ENCODE measurements at regions not wholly inside any gene's neighbourhood (a gene's known extent, or its start where the extent isn't known, plus 50 kb on each side); places are given as distances from the start of the nearest gene placed in this dataset.

GRCh38 chr2:111246620-111247061, 125.9 kb downstream of the BCL2L11 start:
- no peak for FAIRE-seq
- Histone ChIP-seq H3K23me2 (ENCODE audit: low read depth, low read length) (peaks cover 2% of the 10 kb centered on the region; the same call in 1 of the 2 replicates), H3K27ac (ENCODE audit: low read depth, low read length) (no peak overlapping the region), H4K5ac (ENCODE audit: insufficient read length, low read depth, low read length) (no peak overlapping the region), H2BK15ac (ENCODE audit: low read length) (no peak overlapping the region), H2BK12ac (ENCODE audit: low read depth, low read length) (no peak overlapping the region), H3K79me2 (ENCODE audit: control insufficient read depth in 1 of 2, insufficient read depth in 2 of 2, low read length in 2 of 2) (no peaks in the 10 kb centered on the region), H3K9ac (replicated peaks in 1 of 4; ENCODE audit: extremely low read depth in 1 of 4, low read depth in 3 of 4, low read length in 3 of 4) (no peak overlapping the region), H2AK5ac (ENCODE audit: low read depth, low read length) (no peak overlapping the region), H3K23ac (ENCODE audit: insufficient read length) (no peak overlapping the region), H3K56ac (replicated peaks; ENCODE audit: insufficient read length, low read depth, low read length) (no peak overlapping the region), H3K4me1 (replicated peaks in 1 of 4; ENCODE audit: control insufficient read depth in 3 of 4, insufficient read depth in 4 of 4, low read length in 3 of 4) (no peaks in the 10 kb centered on the region), H2AFZ (ENCODE audit: low read length) (no peak overlapping the region), H3K36me3 (ENCODE audit: control insufficient read depth in 2 of 4, insufficient read depth in 4 of 4, low read length in 3 of 4) (no peaks in the 10 kb centered on the region), H3K27me3 (replicated peaks in 1 of 4; ENCODE audit: control insufficient read depth in 3 of 4, extremely low read depth in 1 of 4, insufficient read depth in 3 of 4, low read length in 3 of 4) (no peaks in the 10 kb centered on the region), H2BK20ac (ENCODE audit: low read length) (no peak overlapping the region), H4K91ac (replicated peaks; ENCODE audit: insufficient read length, low read length) (no peak overlapping the region), H4K8ac (ENCODE audit: extremely low read depth, insufficient read depth, low read length) (no peak overlapping the region), H3K18ac (ENCODE audit: extremely low read depth, low read length) (no peak overlapping the region), H3K14ac (ENCODE audit: insufficient read length) (no peak overlapping the region), H2BK120ac (replicated peaks; ENCODE audit: low read depth, low read length) (no peak overlapping the region), H3K4me3 (ENCODE audit: extremely low read depth in 1 of 4, insufficient read depth in 2 of 4, low read depth in 3 of 4, low read length in 4 of 4) (no peak overlapping the region), H3K9me3 (ENCODE audit: insufficient read depth in 2 of 2, low read depth in 1 of 2, low read length in 1 of 2) (peaks cover 0 to 4% of the 10 kb centered on the region in 2 experiments; a peak in 1 of 4 replicates), H3K79me1 (ENCODE audit: low read depth, low read length) (no peaks in the 10 kb centered on the region; the same call in 1 of the 2 replicates), H4K20me1 (replicated peaks in 1 of 2; ENCODE audit: control insufficient read depth in 1 of 2, insufficient read depth in 2 of 2, low read length in 2 of 2) (peaks cover 0 to 1% of the 10 kb centered on the region in 2 experiments), H3K4me2 (ENCODE audit: insufficient read depth in 1 of 2, low read depth in 2 of 2, low read length in 2 of 2) (no peak overlapping the region), H2BK5ac (ENCODE audit: low read depth, low read length) (no peak overlapping the region), H3K4ac (replicated peaks; ENCODE audit: insufficient read length, low read depth, low read length) (no peak overlapping the region)
- TF ChIP-seq CEBPB (IDR thresholded peaks at IDR 0.05; ENCODE audit: low read depth, low read length) (no peak), KDM5A (IDR thresholded peaks at IDR 0.05; ENCODE audit: low read length) (no peak), HDAC6 (IDR thresholded peaks at IDR 0.05; ENCODE audit: low read depth, low read length) (no peak), RXRA (IDR thresholded peaks at IDR 0.05; ENCODE audit: insufficient read depth, low read depth, low read length) (no peak), SAP30 (IDR thresholded peaks at IDR 0.05; ENCODE audit: insufficient read depth, insufficient replicate concordance, low read length) (no peak), POLR2AphosphoS5 (IDR thresholded peaks at IDR 0.05; ENCODE audit: low read depth, low read length) (no peak), CBX8 (IDR thresholded peaks at IDR 0.05; ENCODE audit: borderline replicate concordance, low read depth, low read length) (no peak)
- ChIA-PET CTCF (ENCODE audit: partially characterized antibody) (no interaction called here), POLR2A (ENCODE audit: partially characterized antibody) (no interaction called here)
- 88% methylated on average over 4 of the region's 4 CpGs; no CpG with 5 or more reads in 1 of the 2 experiments for whole genome bisulfite sequencing, 2 experiments (ENCODE audit: extremely low coverage in 1 of 2, insufficient coverage in 1 of 2, insufficient read length in 1 of 2, insufficient replicate concordance in 2 of 2, low coverage in 1 of 2, low lambda C conversion rate in 2 of 2, missing lambda C conversion rate in 1 of 2)
- DNase-seq (ENCODE audit: low read depth in 1 of 2, low spot score in 2 of 2): peak in 1 of 2 experiments; percentile 29

Measured in H1 (cell line).